NCI-H1092 treated with DMSO at 0.1 percent for 48 hours (cell line): ENCODE measurements at regions not wholly inside any gene's neighbourhood (a gene's known extent, or its start where the extent isn't known, plus 50 kb on each side); places are given as distances from the start of the nearest gene placed in this dataset.

Source experiments
- DNase-seq: peaks from one replicate; lab custom pipeline; 2025; lab: John Stamatoyannopoulos, UW

DNA sequence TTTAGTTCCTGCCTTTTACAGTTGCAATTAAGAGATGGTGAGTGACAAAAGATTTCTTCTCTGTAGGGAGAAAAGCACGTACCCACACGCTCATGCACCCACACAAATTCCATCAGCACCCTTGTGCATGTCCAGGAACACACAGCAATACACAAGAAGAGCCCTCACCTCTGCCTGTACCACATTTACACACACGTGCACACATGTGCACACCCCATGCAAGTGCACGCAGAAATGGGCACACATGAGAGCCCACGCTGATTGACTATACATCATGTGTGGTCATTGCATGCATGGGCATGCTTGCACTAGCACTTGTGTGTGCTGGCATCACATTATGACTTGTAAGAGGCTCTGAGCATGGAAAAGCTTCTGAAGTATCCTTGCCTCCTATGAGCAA lies 70.5 kb downstream of the SERPINA3 start:
- no peak for DNase-seq

- no peak for DNase-seq
Measured at GRCh38 chr14:94682061-94682516, 69.9 kb downstream of the SERPINA3 start.

DNA sequence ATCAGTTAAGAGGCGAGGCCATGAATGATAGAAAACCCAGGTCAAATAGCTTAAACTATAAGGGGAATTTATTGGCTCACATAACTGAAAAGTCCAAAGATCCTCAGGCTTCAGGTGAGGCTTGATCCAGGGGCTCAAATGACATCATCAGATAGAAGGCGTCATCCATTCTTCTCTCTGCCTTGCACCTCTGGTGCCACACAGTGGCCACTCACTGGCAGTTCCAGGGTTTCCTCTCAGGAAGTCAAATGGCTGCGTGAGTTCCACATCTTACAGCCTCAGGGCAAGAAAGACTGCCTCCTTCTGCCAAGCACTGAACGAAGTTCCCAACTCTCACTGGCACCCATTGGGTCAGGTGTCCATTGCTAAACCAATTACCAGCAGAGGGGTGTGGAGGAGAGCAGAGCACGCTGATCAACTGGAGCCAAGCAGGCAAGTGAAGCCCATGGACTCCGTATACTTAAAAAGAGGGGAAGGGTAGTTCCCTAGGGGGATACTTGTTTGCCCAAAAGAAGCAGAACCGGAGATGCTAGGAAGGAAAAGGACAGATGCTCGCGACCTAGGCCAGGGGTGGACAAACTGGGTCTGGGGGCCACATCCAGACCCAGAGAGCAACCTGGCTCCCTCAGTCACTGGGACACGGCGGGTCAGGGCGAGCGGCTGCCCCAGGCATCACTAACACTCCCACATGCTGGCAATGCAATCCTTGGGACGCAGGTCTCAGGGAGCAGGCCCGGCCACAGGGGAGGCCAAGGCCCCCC lies 69.3 kb downstream of the SERPINA3 start:
- DNase-seq, result no peak

DNA sequence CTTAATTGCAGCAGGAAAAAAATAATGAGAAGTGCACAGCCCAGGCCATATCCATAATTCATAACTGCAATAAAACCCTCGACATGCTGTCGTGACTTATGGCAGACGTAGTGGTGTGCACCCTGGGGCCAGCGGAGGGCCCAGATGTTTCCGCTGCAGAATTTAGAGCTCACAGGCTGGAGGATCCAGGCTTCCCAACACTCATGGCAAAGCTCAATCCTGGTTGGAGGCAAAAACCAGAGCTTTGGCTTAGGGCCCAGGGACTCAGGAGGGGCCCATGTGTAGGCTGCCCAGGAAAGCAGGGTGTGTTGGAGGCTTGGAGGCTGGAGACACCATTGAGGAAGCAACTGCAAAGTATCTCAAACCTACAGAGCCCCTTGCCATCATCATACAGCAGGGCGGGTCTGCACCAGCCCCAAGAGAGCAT lies 68.7 kb downstream of the SERPINA3 start:
- no peak for DNase-seq

- DNase-seq, result no peak
Measured at GRCh38 chr14:94679937-94680861, 68.0 kb downstream of the SERPINA3 start.

GRCh38 chr14:94679106-94679810 lies 67.1 kb downstream of the SERPINA3 start:
- DNase-seq, result no peak

GRCh38 chr14:94677747-94678146 lies 65.6 kb downstream of the SERPINA3 start:
- DNase-seq, result no peak

- no peak for DNase-seq
Measured at GRCh38 chr14:94677213-94677612, 65.0 kb downstream of the SERPINA3 start.

DNA sequence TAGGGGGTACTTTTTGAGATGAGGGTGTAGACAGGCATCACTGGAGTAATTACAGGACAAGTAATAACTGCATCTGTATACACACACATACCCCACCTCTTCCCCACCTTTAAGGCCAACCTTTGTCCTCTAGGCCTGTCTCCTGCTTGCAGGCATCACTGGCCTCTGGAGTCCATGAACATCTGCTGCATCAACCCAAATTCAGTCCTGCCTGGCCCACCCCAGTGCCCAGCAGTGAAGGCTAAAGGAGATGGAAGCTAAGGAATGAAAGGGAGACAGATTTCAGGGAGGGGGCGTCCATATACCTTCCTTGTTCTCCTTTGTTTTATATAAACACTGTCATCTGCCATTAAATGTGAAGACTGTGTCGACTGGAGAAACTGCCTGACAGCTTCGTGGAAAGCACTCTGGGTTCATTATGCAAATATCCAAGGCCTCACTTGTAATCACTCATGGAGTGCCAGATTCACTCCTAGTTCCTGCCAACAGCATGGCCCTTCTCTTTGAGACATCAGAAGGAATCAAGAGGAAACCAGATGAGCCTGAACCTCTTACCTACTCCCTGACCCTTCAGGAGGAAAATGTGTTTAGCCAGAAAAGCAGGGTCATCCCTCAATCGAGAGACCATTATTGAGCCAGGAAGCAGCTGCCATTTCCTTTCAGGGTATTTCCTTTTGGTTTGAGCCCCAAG lies 64.4 kb downstream of the SERPINA3 start:
- DNase-seq, result no peak

DNA sequence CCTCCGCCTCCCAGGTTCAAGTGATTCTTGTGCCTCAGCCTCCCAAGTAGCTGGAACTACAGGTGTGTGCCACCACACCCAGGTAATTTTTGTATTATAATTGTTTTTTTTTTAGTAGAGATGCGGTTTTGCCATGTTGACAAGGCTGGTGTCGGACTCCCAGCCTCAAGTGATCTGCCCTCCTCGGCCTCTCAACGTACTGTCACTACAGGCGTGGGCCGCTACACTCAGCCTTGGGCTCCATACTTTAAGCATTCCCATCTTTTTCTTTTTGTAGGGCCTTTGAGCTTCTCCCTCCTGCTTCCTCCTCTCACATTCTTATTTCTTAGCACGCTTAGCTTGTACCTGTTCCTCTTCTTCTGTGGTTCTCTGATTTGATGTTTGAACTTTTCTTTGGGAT lies 62.8 kb downstream of the SERPINA3 start:
- DNase-seq, result no peak

- DNase-seq, result no peak
Measured at GRCh38 chr14:94673781-94674231, 61.6 kb downstream of the SERPINA3 start.
